ENCODE measurements at regions not wholly inside any gene's neighbourhood (a gene's known extent, or its start where the extent isn't known, plus 50 kb on each side); places are given as distances from the start of the nearest gene placed in this dataset.

- TF ChIP-seq HDAC6 (IDR thresholded peaks at IDR 0.05; ENCODE audit: low read depth, low read length) = no peak
Observed at GRCh38 chr9:694403-695154, 146.9 kb upstream of the DMRT1 start (continued).

Data from H1 (cell line).